ENCODE measurements at regions not wholly inside any gene's neighbourhood (a gene's known extent, or its start where the extent isn't known, plus 50 kb on each side); places are given as distances from the start of the nearest gene placed in this dataset.

- no peak for TF ChIP-seq CTCF (IDR thresholded peaks at IDR 0.05)
- TF ChIP-seq POLR2A (IDR thresholded peaks at IDR 0.05), result no peak
Measured at GRCh38 chr22:25482091-25482760, 82.2 kb upstream of the GRK3 start.
